GM19025 (cell line): ENCODE measurements at regions not wholly inside any gene's neighbourhood (a gene's known extent, or its start where the extent isn't known, plus 50 kb on each side); places are given as distances from the start of the nearest gene placed in this dataset.
A peak's percentile ranks its signal among the peaks of the same experiment; 100 is the strongest.
"Not testable (repeated sequence)": the region's sequence is repeated elsewhere in the genome, so short reads cannot be mapped to it uniquely, and the experiment has no call there.

Source experiments
- ATAC-seq: cut with Tn5 transposase; IDR thresholded peaks from one replicate; pipeline ENCODE4 v1.9.1; 2021; ENCODE audit warnings: mild to moderate bottlenecking, low read depth, moderate library complexity; ENCODE audit not compliant: unreplicated experiment

DNA sequence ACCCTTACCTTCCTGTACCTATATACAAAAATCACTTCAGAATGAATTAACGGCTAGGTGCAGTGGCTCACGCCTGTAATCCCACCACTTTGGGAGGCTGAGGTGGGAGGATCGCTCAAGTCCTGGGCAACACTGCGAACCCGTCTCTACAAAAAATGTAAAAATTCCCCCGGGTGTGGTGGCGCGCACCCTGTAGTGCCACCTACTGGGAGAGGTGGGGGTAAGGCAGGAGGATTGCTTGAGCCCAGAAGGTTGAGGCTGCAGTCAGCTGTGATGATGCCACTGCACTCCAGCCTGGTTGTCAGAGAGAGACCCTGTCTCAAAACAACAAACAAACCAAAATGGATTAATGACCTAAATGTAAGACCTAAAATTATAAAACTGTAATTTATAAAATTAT, 307.6 kb downstream of the SPATA31A1 start:
- not testable (repeated sequence) for ATAC-seq

DNA sequence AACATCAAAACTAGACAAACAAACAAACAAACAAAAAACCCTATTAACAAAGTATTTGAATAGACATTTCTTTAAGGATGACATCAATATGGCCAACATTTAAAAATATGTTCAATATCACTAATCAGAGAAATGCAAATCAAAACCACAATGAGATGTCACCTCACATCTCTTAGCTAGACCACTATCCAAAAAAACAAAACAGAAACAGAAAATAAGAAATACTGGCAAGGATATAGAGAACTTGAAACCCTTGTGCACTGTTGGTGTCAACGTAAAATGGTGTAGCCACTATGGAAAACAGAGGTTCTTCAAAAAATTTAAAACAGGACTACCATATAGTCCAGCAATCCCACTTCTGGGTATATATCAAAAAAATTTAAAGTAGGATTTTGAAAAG, 308.2 kb downstream of the SPATA31A1 start:
- not testable (repeated sequence) for ATAC-seq

GRCh38 chr9:39665020-39665419, 309.6 kb downstream of the SPATA31A1 start:
- ATAC-seq: not testable (repeated sequence)

- ATAC-seq: not testable (repeated sequence)
Observed at GRCh38 chr9:39674437-39675210, 319.2 kb downstream of the SPATA31A1 start.

DNA sequence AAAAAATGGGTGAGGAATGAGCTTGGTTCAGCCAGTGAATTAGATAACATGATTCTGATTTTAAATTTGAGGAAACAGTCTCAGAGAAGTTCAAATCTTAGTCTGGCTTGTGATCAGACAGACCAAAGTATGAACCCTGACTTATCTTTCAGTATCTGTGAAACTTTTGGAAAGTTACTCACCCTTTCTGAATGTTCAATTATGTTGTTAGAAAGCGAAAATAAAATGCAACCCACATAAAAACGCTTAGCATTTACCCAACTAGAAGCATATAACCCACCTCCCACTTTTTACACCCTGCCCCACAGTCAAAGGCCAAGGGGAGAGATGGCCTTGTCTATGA, 319.7 kb downstream of the SPATA31A1 start:
- not testable (repeated sequence) for ATAC-seq

- not testable (repeated sequence) for ATAC-seq
Observed at GRCh38 chr9:39678534-39679263, 323.2 kb downstream of the SPATA31A1 start.

DNA sequence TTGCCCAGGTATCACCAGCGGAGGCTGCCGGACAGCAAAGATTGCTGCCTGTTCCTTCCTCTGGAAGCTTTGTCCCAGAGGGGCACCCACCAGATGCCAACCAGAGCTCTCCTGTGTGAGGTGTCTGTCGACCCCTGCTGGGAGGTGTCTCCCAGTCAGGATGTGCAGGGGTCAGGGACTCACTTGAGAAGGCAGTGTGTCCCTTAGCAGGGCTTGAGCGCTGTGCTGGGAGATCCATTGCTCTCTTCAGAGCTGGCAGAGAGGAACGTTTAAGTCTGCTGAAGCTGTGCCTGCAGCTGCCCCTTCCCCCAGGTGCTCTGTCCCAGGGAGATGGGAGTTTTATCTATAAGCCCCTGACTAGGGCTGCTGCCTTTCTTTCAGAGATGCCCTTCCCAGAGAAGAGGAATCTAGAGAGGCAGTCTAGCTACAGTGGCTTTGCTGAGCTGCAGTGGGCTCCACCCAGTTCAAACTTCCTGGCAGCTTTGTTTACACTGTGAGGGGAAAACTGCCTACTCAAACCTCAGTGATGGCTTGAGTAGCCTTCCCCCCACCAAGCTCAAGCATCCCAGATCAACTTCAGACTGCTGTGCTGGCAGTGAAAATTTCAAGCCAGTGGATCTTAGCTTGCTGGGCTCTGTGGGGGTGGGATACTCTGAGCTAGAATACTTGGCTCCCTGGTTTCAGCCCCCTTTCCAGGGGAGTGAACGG, 325.4 kb downstream of the SPATA31A1 start:
- ATAC-seq: not testable (repeated sequence)

DNA sequence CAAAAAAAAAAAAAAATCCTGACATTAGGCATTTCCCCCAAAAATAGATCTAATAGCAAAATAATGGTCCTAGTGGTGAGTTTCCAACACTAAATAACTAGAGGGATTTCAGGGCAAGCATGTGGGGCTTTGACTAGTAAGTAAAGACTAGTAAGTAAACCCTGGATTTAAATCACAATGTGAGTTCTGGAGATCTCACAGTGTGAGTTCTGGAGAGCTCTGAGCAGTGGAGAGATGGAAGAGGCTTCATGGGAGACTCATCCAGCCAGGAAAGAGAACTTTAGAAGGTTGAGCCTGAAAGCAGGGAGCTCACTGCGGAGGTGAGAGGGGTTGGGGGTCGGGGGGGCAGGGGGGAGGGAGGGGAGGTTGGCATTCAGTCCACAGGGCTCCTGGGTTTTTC, 373.4 kb downstream of the SPATA31A1 start:
- not testable (repeated sequence) for ATAC-seq

DNA sequence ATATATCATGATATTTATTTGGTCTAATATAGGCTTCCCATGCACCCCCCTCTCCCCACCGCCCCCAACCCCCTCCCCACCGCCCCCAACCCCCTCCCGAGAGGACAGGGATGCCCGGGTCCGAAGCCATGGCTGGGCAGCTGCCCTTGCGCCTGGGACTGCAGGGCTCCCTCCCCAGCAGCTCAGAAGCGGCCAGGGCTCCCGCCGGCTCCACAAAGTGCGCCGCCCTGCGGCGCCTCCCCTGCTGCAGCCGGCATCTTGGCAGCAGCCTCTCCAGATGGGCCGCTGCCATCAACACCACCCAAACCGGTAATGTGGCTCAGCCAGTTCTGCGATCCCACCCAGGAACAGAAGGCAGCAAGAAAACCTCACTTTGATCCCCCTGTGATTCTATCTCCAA, 389.4 kb downstream of the SPATA31A1 start:
- not testable (repeated sequence) for ATAC-seq

GRCh38 chr9:39775570-39775969, 420.1 kb downstream of the SPATA31A1 start:
- ATAC-seq: not testable (repeated sequence)

GRCh38 chr9:39791356-39791755, 435.9 kb downstream of the SPATA31A1 start:
- peak; percentile 100 for ATAC-seq

DNA sequence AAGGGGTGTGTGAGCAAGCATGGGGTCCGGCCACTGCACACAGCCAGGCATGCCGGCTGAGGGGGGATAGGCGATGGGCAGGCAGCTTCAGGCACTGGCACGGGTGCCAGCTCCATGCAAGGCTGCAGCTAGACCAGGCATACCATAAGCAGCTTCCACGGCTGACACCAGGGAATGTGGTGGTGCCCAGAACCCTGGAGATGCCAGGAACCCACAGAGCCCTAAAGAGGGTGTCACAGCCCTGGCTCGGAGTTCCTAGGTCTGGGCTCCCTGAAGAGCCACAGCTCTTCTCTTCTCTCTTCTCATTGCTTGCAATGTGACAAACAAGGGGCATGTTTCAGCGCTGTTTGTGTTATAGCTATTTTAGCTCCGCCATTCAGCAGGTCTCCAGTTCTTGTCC, 442.5 kb downstream of the SPATA31A1 start:
- not testable (repeated sequence) for ATAC-seq

GRCh38 chr9:39799252-39799651, 443.8 kb downstream of the SPATA31A1 start:
- ATAC-seq: not testable (repeated sequence)

- ATAC-seq: not testable (repeated sequence)
Observed at GRCh38 chr9:39802561-39802960, 447.1 kb downstream of the SPATA31A1 start.

DNA sequence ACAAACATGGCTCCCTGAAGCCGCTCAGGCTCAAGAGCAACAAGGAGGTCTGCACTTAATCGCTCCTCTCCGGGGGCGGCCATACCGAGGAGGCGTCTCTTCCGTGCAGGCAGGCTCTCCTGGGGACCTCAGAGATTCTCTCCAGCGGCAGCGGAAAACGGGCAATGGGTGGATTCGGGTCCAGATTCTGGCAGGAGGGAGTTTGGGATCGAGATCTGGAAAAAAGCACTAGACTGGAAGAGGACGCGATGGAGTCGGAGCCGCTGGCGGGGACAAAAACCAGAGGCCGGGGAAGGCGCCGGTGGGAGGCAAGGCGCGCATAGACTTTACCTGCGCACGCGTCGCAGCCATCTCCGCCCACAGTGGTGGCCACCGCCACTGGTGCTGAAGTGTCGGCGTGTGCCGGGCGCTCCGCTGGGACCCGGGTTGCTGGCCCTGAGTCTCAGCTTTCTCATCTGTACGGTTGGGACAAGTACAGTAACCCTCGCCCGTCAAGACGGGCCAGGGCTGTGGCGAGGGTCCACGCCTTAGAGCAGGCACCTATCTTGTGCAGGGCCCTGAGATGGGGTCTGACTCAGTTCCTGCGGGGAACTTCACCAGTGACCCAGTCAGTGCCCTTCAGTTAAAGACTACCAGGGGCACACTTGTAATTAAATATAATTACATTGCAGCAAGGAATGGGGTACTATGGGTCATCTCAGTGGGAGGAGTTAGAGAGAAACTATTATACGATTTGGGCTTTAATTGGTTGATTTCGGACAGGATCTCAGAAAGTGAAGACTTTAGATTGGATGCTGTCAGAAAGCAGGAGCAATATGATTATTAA, 454.1 kb downstream of the SPATA31A1 start:
- ATAC-seq: not testable (repeated sequence)

GRCh38 chr9:39810401-39810800, 454.9 kb downstream of the SPATA31A1 start:
- ATAC-seq: not testable (repeated sequence)

DNA sequence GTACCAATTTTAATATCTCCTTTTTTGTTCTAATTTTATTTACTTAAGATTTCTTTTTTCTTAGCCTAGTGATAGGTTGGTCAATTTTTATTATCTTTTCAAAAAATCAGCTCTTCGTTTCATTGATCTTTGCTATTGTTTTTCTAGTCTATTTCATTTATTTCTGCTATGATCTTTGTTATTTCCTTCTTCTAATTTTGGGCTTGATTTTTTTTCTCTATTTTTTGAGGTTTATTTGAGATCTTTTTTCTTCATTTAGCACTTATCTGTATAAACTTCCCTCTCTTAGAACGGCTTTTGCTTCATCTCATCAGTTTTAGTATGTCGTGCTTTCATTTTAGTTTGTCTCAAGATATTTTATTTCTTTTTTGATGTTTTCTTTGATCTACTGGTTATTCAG, 456.1 kb downstream of the SPATA31A1 start:
- not testable (repeated sequence) for ATAC-seq

- not testable (repeated sequence) for ATAC-seq
Observed at GRCh38 chr9:39828457-39828856, 473.0 kb downstream of the SPATA31A1 start.
